Dermis blood vessel endothelial cell (primary cell): ENCODE measurements at regions not wholly inside any gene's neighbourhood (a gene's known extent, or its start where the extent isn't known, plus 50 kb on each side); places are given as distances from the start of the nearest gene placed in this dataset.

ENCODE experiments used
- DNase-seq: peaks from one replicate; pipeline ENCODE4 v3.0.0; 2010

- no peak for DNase-seq
These were observed 132.2 kb upstream of the AGA start for GRCh38 chr4:177574446-177574845.

DNA sequence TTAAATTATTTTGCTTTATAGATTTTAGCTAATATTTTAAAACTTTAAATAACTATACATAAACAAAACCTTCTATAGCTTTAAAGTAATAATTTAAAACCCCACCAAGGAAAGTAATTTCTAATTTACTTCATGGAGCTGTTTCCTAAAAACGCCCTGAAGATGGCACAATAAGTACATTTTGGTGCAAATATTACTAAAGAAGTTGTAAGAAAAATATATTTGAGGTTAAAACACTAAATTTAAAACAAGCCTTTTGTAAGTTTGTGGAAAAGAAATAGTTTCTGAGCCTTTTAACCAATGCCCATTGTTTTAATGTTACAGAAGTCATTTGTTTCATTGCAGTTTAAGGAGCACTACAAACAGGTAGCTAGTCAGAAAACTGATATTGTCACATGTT lies 137.4 kb upstream of the AGA start:
- DNase-seq, result no peak

GRCh38 chr4:177582992-177583391 lies 140.8 kb upstream of the AGA start:
- DNase-seq, result no peak

DNA sequence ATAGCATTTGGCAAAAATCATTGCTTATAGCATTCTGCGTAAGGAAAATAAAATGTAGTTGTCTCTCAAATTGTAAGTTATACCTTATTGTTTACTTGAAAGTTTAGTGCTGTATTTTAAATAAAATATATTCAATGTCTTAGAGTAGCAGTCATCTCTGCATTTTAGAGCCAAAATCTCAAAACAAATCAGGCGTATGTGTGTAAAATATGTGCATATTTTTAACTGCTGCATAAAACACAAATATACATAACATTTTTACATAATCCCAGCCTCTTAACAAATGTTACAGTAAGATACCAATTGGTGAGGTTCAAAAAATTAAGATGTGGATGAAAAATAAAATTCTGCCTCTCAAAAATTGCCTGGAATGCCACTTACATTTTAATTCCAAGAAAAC lies 145.8 kb upstream of the AGA start:
- DNase-seq, result no peak

DNA sequence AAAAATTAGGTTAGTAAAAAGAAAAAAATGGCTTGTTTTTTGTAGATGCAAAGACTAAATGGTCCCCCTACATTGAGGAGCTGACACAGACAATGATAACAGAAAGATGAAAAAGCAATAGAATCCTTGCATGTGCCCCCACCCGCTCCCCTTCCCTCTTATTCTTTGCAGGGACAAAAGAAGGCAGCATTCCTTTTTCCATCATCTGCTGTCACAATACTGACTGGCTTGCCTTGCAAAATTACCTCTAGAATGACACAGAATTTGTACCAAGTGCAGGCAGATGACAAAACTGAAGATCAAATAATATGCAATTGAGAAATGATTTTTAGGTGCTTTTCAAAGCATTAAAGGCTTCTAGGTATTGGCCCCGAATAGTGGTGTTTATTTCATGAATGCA lies 153.1 kb upstream of the AGA start:
- no peak for DNase-seq

DNA sequence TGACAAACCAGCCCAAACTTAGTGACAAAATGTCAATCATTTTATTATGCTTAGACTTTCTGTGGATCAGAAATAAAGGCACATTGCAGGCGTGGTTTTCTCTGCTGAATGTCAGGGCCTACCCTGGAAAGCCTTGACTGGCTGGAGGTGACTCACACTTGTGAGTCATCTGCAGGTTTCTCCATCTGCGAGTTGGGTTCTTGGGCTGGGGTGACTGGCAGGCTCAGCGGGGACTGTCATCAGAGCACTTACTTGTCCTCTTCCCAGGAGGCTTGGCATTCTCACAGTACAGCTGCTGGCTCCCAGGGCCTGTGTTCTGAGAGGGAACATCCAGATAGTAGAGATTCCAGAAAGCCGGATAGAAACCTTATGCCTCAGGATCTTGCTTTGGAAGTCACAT lies 153.8 kb upstream of the AGA start:
- peak; percentile 0 for DNase-seq

- DNase-seq, result no peak
These were observed 154.8 kb upstream of the AGA start for GRCh38 chr4:177596991-177597390.

DNA sequence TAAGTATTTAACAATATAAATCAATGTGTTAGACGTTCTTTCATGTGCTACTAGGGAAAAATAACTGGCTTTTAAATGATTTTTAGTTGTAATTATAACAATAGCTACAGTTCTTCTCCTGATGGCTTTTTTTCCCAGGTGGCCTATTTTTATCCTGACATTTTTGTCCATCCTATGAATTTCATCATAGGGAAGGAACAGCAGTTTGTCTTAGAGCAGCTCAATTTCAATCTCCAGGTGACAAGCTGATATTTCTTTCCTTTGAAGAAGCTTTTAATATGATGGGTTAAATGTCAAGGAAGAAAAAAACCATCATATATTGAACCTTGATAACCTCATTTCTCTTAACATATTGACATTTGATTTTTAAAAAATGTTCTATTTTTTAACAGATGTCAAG lies 163.0 kb upstream of the AGA start:
- DNase-seq, result no peak

GRCh38 chr4:177607111-177607573 lies 164.9 kb upstream of the AGA start:
- DNase-seq, result no peak

DNA sequence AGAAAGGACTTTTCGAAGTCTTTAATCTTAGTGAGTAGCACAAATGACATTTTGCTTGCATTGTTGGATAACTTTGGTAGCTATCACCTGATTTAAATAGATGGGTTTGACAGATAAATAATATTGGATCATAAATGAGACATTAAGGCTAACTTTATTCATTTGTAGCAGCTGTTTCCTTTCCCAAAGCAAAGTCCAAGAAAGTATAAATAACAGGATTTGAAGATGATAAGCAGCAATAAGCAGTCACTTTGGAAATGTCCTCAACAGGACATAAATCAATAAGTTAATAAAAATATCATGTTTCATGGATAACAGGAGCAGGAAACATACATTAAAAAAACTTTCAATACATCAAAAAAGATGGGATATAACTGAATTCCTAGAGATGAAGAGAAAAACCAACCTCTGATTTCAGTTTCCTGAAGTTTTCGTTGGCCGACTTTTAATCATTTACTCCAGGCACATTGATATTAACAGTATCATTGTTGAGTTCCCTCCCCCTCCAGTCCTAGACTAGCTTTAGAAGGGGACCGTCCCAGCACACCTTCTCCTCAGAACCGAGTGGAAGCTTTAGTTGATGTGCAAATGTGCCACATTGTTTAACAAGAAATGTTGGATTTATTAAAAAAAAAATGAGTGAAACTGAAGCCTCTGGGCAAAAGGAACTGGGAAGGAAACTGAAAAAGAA lies 169.9 kb upstream of the AGA start:
- DNase-seq, result no peak

DNA sequence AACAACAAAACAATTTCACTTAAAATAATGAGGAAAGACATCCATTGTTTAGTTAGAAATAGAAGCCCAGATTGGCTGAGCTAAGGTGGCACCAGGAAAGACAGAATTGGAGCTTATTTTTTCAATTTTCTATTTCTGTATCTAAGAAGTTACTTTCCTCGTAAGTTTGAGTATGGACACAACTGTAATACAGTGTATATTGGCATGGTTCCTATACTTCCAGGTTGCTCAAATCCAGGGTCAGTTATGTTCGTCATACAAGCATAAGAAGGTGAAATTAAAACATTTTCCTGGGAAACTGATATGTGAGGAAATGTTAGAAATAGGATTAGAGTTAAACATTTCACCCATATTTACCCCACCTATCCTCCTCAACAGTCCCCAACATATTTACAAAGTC lies 170.4 kb upstream of the AGA start:
- no peak for DNase-seq

GRCh38 chr4:177632481-177632880 lies 190.2 kb upstream of the AGA start:
- no peak for DNase-seq

- no peak for DNase-seq
These were observed 196.6 kb upstream of the AGA start for GRCh38 chr4:177638871-177639270.

GRCh38 chr4:177640864-177641263 lies 198.6 kb upstream of the AGA start:
- DNase-seq, result no peak

- DNase-seq, result no peak
These were observed 218.0 kb upstream of the AGA start for GRCh38 chr4:177660223-177660622.

DNA sequence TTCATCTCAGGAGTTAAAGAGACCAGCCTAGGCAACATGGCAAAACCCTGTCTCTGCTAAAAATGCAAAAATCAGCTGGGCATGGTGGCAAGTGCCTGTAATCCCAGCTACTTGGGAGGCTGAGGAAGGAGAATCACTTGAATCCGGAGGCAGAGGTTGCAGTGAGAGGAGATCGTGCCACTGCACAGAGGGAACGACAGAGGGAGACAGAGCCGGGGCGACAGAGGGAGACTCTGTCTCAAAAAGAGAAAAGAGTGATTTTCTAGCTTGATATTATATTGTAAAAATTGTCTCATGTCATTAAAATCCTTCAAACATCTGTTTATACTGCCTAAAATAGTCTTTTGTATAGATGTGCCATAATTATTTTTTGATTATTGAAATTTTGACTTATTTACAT lies 225.4 kb upstream of the AGA start:
- no peak for DNase-seq

DNA sequence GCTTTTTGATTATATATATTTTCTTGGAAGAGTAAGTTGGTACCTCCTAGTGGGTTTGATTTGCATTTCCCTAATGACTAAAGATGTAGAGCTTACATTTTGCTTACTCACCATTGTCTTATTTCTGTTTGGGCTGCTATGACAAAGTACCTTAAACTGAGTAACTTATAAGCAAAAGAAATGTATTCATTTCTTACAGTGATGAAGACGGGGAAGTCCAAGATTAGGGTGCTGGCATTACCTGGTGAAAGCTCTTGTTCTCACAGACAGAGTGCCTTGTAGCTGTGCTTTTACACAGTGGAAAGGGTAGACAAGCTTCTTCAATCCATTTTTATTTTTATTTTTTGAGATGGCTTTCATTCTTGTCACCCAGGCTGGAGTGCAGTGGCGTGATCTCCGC lies 229.2 kb upstream of the AGA start:
- no peak for DNase-seq

DNA sequence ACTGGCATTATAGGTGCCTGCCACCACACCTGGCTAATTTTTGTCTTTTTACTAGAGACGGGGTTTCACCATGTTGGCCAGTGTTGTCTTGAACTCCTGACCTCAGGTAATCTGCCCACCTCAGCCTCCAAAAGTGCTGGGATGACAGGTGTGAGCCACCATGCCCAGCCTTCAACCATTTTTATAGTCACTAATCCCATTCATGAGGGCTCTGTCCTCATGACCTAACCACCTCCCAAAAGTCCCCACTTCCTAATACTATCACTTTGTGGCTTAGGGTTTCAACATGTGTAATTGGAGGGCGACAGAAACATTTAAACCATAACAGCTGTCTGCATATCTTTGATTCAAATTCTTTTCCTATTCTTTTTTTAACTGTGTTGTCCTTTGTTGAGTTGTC lies 229.6 kb upstream of the AGA start:
- DNase-seq, result no peak

- no peak for DNase-seq
These were observed 231.8 kb upstream of the AGA start for GRCh38 chr4:177673985-177674489.

DNA sequence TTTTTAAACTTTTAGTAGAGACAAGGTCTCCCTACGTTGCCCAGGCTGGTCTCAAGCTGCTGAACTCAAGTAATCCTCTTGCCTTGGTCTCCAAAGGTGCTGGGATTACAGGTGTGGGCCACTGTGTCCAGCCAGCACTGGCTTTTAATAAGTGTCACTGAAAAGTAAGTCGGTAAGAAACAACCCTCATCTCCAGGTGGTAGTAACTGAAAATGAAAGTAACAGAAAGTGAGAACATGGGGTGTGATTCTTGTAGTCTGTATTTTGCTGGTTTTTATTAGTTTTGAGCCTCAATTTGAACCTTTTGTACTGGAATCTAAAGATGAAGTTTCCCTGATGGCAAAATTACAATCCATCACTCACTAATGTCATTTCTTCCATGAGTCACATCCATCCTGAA lies 238.1 kb upstream of the AGA start:
- no peak for DNase-seq

GRCh38 chr4:177681902-177682301 lies 239.7 kb upstream of the AGA start:
- DNase-seq, result no peak

DNA sequence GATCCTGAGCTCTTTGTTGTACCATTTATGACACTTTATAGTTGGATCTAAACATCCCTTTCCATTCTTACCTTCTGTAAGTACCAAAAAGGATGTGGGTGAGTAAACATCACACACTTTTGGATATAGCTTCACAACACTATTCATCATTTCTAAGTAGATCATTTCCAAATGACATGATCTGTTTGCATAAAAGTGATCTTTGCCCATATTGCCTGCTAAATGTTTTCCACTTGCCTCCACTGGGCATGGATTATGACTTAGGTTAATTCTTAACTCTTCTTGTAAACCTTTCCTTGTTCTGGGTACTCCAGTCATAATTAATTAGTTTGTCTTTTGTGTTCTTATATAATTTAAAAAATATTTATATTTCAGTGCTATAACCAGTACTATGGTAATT lies 244.9 kb upstream of the AGA start:
- no peak for DNase-seq

DNA sequence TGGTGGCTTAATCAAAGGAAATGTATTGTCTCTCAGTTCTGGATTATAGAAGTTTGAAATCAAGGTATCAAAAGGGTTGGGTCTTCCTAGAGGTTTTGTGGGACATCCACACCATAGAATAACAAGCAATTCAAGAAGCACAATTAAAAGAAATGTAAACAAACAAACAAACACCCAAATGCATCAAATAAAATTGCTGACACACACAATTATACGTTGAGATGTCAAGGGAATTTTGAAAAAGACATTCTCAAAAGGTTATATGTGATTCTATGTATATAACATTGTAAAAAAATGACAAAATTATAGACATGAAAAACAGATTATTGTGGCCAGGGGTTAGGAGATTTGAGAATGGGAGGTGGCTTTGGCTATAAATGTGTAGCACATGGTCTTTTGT lies 250.7 kb upstream of the AGA start:
- DNase-seq, result no peak

DNA sequence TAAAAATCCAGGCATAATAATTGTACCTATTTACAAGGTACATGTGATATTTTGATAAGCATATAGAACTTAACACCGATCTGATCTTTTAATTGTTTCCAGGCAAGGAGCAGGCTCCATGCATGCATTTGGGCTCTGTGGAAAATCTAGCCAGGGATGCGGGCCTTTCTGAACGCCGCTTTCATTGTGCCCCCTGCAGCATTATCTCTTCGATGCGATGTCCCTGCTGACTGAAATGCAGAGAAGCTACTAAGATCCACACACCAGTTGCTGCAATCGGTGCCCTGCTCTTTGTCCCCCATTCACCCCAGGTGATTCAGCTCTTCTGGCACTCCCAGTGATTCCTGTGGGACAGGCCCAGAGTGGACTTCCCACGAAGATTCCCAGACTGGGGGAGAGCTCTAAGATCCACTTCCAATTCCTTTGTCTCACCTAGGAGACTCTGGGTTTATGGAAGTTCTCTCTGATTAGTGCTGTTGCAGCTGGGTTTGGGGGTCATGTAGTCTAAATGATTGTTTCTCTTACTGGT lies 254.3 kb upstream of the AGA start:
- DNase-seq, result no peak
